Adipocyte (in vitro differentiated cells): ENCODE measurements at regions not wholly inside any gene's neighbourhood (a gene's known extent, or its start where the extent isn't known, plus 50 kb on each side); places are given as distances from the start of the nearest gene placed in this dataset.

Experiments used
- DNase-seq: peaks from one replicate; pipeline ENCODE4 v3.0.0-alpha.2; 2015; ENCODE audit warnings: low read depth
- H3K27me3 ChIP-seq: replicated peaks from 2 replicates; pipeline ENCODE4 v1.7.0; 2013; ENCODE audit warnings: mild to moderate bottlenecking, low read length, moderate library complexity; ENCODE audit not compliant: control insufficient read depth, insufficient read depth
- H3K36me3 ChIP-seq: 2 replicates; pipeline ENCODE4 v1.7.0; 2013; ENCODE audit warnings: low read length, mild to moderate bottlenecking, moderate library complexity; ENCODE audit not compliant: control insufficient read depth, insufficient read depth, severe bottlenecking
- H3K4me1 ChIP-seq: 2 replicates; pipeline ENCODE4 v1.7.0; 2013; ENCODE audit warnings: mild to moderate bottlenecking, low read length, moderate library complexity; ENCODE audit not compliant: control insufficient read depth, insufficient read depth
- H3K4me3 ChIP-seq: 2 replicates; pipeline ENCODE4 v1.7.0; 2013; ENCODE audit warnings: mild to moderate bottlenecking, low read length, moderate library complexity
- H3K9ac ChIP-seq: 2 replicates; pipeline ENCODE4 v1.7.0; 2013; ENCODE audit warnings: mild to moderate bottlenecking, low read length, moderate library complexity
- H3K9me3 ChIP-seq: 2 replicates; pipeline ENCODE4 v1.7.0; 2013; ENCODE audit warnings: mild to moderate bottlenecking, low read length, moderate library complexity; ENCODE audit not compliant: control insufficient read depth

DNA sequence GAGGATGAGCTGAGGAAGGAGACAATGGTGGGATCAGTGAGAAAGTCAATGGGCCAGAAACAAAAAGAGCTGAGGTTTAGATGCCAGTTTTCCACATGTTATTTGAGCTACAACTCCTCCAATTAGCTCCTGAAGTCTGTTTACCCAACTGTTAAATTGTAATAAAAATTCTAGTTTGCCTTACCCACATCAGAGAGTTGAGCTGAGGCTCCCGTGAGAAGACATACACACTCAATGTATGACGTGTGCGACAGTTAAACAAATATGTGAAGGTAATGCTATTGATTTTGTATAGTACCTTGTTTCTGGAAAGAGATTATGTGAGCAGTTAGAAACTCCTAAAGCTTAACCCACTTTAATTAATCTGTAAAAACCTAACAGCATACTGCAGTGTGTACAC is 318.1 kb upstream of the GRM7 start:
- Histone ChIP-seq H3K4me3 (no peak overlapping the region), H3K9ac (no peak overlapping the region), H3K36me3 (no peaks in the 10 kb centered on the region), H3K9me3 (no peaks in the 10 kb centered on the region), H3K4me1 (no peaks in the 10 kb centered on the region), H3K27me3 (no peaks in the 10 kb centered on the region)
- DNase-seq, result no peak

DNA sequence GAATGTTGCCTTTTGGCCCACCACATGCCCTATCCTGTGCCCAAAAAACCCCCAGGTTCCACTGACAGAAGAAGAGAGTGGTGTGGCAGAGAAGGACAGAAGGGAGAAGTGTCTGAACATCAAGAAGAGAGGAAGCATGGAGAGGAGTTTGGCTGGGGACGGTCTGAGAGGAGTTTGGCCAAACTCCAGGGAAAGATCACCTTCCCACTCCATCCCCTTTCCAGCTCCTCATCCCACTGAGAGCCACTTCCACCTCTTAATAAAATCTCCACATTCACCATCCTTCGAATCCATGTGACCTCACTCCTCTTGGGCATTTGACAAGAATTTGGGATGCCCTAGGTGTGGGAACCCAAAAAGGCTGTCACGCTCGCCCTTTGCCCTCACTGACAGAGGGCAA is 311.6 kb upstream of the GRM7 start:
- no peaks in the 10 kb centered on the region for H3K27me3 ChIP-seq
- H3K9ac ChIP-seq, result no peak overlapping the region
- H3K4me3 ChIP-seq, result no peak overlapping the region
- no peaks in the 10 kb centered on the region for H3K36me3 ChIP-seq
- peaks cover 10% of the 10 kb centered on the region for H3K9me3 ChIP-seq
- no peaks in the 10 kb centered on the region for H3K4me1 ChIP-seq
- DNase-seq, result no peak

DNA sequence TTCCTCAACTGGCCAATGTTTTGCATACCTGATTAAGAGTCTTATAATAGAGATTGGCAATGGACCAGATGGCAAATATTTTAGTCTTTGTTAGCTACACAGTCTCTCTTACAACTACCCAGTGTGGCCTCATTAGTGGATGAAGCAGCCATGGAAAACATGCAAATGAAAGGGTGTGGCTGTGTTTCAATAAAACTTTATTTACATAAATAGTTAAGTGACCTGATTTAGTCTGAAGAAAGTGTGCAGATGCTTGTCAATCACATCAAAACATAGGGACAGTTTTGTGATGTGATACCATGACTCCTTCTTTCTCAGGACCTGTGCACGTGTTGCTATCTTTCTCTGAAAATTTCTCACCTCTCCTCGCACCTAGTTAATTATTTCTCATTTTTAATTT is 309.8 kb upstream of the GRM7 start:
- Histone ChIP-seq H3K9ac (no peak overlapping the region), H3K4me3 (no peak overlapping the region), H3K9me3 (peaks cover 10% of the 10 kb centered on the region), H3K27me3 (no peaks in the 10 kb centered on the region), H3K36me3 (no peaks in the 10 kb centered on the region), H3K4me1 (no peaks in the 10 kb centered on the region)
- no peak for DNase-seq

DNA sequence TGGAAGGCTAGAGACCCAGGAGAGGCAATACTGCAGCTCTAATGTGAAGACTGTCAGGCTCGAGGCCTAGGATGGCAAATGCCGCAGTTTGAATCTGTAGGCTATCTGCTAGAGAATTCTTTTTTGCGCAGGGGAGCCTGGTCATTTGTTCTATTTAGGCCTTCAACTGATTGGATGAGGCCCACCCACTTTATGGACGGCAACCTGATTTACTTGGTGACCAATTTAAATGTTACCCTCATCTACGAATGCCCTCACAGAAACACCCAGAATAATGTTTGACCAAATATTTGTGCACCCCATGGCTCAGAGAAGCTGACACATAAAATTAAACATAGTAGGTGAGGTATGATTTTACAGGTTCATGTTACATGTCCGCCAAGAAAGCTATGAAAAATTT is 300.7 kb upstream of the GRM7 start:
- peaks cover 2% of the 10 kb centered on the region for H3K9me3 ChIP-seq
- no peaks in the 10 kb centered on the region for H3K36me3 ChIP-seq
- no peak for DNase-seq
- H3K27me3 ChIP-seq, result no peaks in the 10 kb centered on the region
- no peak overlapping the region for H3K4me3 ChIP-seq
- H3K9ac ChIP-seq, result no peak overlapping the region
- H3K4me1 ChIP-seq, result no peaks in the 10 kb centered on the region

DNA sequence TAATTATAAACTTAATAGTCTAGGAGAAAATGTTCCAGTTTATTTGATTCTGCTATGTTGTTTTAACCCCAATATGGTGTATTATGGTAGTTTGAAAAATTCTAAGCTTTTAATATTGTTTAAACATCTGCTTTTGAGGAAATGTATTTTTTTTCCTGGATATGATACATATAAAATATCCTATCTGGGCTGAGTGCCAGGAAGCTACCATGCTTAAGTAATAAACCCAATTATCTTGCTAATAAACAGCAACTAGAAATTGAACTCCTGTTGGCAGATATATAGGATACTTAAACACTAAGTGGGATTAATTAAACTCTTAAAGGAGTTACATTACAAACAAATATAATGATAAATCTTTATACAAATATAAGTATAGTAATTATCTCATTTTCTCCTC is 293.7 kb upstream of the GRM7 start:
- H3K27me3 ChIP-seq, result no peaks in the 10 kb centered on the region
- no peak overlapping the region for H3K4me3 ChIP-seq
- H3K9ac ChIP-seq, result no peak overlapping the region
- DNase-seq, result no peak
- H3K9me3 ChIP-seq, result peaks cover 2% of the 10 kb centered on the region
- H3K4me1 ChIP-seq, result no peaks in the 10 kb centered on the region
- no peaks in the 10 kb centered on the region for H3K36me3 ChIP-seq

DNA sequence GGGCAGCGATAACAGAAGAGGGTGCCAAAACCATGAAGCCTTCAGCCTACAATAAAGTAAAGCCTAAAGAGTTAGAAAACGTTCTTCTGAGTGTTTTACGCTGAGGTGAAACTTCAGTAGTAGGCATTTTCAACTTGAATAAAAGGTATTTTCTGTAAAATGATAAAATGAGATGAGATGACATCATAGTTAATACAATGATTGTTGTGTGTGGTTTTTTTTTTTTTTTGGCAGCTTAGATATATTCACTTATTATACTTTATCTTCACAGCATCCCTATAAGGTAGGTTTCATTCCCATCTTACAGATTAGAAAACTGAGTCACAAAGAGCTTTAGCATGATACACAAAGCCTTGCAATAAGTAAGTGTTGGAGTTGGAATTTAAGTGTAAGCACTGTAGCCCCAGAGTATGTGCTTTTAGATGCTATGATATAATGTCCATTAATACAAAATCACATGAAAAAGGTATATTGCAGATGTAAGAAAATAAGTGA is 291.9 kb upstream of the GRM7 start:
- Histone ChIP-seq H3K27me3 (no peaks in the 10 kb centered on the region), H3K4me1 (no peaks in the 10 kb centered on the region)
- DNase-seq, result no peak

DNA sequence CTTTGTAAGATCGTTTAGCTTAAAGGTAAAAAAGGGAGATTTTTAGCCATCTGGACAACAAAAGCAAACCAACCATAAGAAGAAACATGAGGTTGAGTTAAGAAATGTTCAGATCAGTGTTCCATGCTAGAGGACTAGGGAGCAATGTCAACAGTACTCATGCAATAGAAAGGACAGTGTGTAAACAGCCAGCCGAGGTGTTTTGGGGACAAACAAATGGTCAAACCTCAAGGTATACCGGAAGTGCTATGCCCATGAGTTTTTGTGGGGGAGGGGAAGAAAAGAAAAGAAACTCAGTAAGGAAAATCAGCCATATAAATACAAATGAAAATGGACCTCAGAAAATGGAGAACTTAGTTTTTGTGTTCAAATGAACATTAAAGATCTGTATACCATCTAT is 289.5 kb upstream of the GRM7 start:
- no peaks in the 10 kb centered on the region for H3K27me3 ChIP-seq
- H3K36me3 ChIP-seq, result no peaks in the 10 kb centered on the region
- H3K9me3 ChIP-seq, result no peaks in the 10 kb centered on the region
- H3K4me3 ChIP-seq, result no peak overlapping the region
- DNase-seq, result no peak
- no peaks in the 10 kb centered on the region for H3K4me1 ChIP-seq
- H3K9ac ChIP-seq, result no peak overlapping the region

More for the DNA sequence above, 291.9 kb upstream of the GRM7 start:
- Histone ChIP-seq H3K9me3 (no peaks in the 10 kb centered on the region), H3K4me3 (no peak overlapping the region), H3K36me3 (no peaks in the 10 kb centered on the region), H3K9ac (no peak overlapping the region)

DNA sequence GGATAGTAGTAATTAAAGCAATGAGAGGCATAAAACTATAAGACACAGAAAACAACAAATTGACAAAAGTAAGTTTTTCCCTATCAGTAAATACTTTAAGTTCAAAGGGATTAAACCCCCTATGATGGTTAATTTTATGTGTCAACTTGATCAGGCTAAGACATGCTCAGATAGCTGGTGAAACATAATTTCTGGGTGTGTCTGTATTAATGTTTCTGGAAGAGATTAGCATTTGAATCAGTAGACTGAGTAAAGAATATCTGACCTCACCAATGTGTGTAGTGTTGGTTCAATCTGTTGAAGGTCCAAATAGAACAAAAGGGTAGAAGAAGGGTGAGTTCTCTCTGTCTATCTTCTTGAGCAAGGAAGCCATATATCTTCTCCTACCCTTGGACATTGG is 283.3 kb upstream of the GRM7 start:
- Histone ChIP-seq H3K4me1 (no peaks in the 10 kb centered on the region), H3K36me3 (no peaks in the 10 kb centered on the region), H3K9ac (no peak overlapping the region), H3K4me3 (no peak overlapping the region), H3K9me3 (peaks cover 6% of the 10 kb centered on the region), H3K27me3 (no peaks in the 10 kb centered on the region)
- DNase-seq, result no peak

DNA sequence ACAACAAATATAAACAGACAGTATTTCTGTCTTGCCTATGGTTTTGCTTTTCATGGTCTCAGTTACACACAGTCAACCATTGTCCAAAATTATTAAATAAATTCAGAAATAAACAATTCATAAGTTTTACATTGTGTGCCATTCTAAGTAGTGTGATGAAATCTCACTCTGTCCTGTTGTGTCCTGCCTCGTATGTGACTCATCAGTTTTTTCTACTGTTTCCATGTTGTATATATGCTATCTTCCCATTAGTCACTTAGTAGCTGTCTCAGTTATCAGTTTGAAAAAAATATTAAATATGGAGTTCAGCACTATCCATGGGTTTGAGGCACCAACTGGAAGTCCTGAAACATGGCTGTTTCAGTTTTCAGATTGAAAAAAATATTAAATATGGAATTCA is 282.4 kb upstream of the GRM7 start:
- no peak overlapping the region for H3K4me3 ChIP-seq
- H3K9me3 ChIP-seq, result peaks cover 6% of the 10 kb centered on the region
- H3K4me1 ChIP-seq, result no peaks in the 10 kb centered on the region
- no peaks in the 10 kb centered on the region for H3K27me3 ChIP-seq
- H3K9ac ChIP-seq, result no peak overlapping the region
- H3K36me3 ChIP-seq, result no peaks in the 10 kb centered on the region
- DNase-seq, result no peak

DNA sequence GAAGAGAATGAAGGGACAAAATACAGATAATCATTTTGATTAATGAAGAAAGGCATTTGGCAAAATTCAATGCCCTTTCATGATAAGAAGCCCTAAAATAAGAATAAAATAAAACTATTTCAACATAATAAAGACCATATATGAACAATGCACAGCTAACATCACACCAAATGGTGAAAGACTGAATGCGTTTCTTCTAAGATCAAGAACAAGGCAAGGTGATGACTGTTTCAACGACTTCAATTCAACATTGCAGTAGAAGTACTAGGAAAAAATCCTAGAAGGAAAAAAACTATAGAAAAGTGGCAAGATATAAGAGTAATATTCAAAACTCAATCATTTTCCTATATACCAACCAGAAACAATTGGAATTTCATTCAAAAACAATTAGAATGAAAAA is 280.1 kb upstream of the GRM7 start:
- DNase-seq, result no peak
- Histone ChIP-seq H3K9me3 (peaks cover 6% of the 10 kb centered on the region), H3K4me3 (no peak overlapping the region)

DNA sequence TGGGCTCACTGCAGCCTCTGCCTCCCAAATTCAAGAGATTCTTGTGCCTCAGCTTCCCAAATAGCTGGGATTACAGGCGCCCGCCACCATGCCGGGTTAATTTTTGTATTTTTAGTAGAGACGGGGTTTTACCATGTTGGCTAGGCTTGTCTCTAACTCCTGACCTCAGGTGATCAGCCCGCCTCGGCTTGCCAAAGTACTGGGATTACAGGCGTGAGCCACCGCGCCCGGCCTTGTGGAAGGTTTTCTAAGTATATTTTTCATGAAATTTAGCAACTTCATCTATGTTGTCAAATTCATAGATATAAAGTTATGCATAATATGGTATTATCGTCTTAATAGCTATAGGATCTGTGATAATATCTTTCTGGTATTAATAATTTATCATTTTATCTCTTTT is 275.6 kb upstream of the GRM7 start:
- no peaks in the 10 kb centered on the region for H3K36me3 ChIP-seq
- no peak for DNase-seq
- no peaks in the 10 kb centered on the region for H3K4me1 ChIP-seq
- H3K9me3 ChIP-seq, result no peaks in the 10 kb centered on the region
- H3K9ac ChIP-seq, result no peak overlapping the region
- H3K4me3 ChIP-seq, result no peak overlapping the region
- H3K27me3 ChIP-seq, result no peaks in the 10 kb centered on the region

More for the DNA sequence above, 280.1 kb upstream of the GRM7 start:
- H3K9ac ChIP-seq, result no peak overlapping the region
- no peaks in the 10 kb centered on the region for H3K36me3 ChIP-seq
- no peaks in the 10 kb centered on the region for H3K4me1 ChIP-seq
- no peaks in the 10 kb centered on the region for H3K27me3 ChIP-seq

DNA sequence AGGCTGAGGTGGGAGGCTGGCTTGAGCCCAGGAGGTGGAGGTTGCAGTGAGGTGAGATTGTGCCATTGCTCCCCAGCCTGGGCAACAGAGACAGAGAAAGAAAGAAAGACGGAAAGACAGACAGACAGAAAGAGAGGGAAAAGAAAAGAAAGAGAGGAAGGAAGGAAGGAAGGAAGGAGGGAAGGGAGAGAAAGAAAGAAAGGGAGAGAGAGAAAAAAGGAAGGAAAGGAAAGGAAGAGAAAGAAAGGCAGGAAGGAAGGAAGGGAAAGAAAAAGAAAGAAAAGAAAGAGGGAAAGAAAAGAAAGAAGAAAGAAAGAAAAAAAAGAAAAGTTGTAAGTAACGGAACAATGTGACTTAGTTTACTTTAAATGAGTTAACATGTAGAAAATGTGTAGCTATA is 260.7 kb upstream of the GRM7 start:
- no peak overlapping the region for H3K9ac ChIP-seq
- H3K36me3 ChIP-seq, result no peaks in the 10 kb centered on the region
- no peaks in the 10 kb centered on the region for H3K9me3 ChIP-seq
- no peak for DNase-seq
- H3K4me1 ChIP-seq, result no peaks in the 10 kb centered on the region
- no peaks in the 10 kb centered on the region for H3K27me3 ChIP-seq
- no peak overlapping the region for H3K4me3 ChIP-seq
